CD4-positive, CD25-positive, alpha-beta regulatory T cell (primary cell): ENCODE measurements at regions not wholly inside any gene's neighbourhood (a gene's known extent, or its start where the extent isn't known, plus 50 kb on each side); places are given as distances from the start of the nearest gene placed in this dataset.

ENCODE experiments used
- ATAC-seq, 2 donors: fragments of 150-1000 bp; cut with Tn5 transposase; one replicate each; pipeline ENCODE4 v1.10.0; 2021; ENCODE audit warnings: low read depth in 2 of 2, moderate number of reproducible peaks in 2 of 2, moderate library complexity in 1 of 2
- DNase-seq, 3 donors: peaks; one replicate each; pipeline versions ENCODE4 v3.0.0 to v3.0.0-alpha.2; 2012 to 2022; ENCODE audit warnings: mixed read lengths in 1 of 3
- H3K27ac ChIP-seq: one replicate; pipeline ENCODE4 v1.7.0; 2013; ENCODE audit warnings: mild to moderate bottlenecking, low read length; ENCODE audit not compliant: insufficient read depth, poor library complexity, severe bottlenecking
- H3K27me3 ChIP-seq: one replicate; pipeline ENCODE4 v1.7.0; 2013; ENCODE audit warnings: low read length; ENCODE audit not compliant: control insufficient read depth, insufficient read depth
- H3K36me3 ChIP-seq: one replicate; pipeline ENCODE4 v1.7.0; 2013; ENCODE audit warnings: mild to moderate bottlenecking, low read length, moderate library complexity; ENCODE audit not compliant: control insufficient read depth, insufficient read depth
- H3K4me1 ChIP-seq: 2 replicates; pipeline ENCODE4 v1.7.0; 2013; ENCODE audit warnings: mild to moderate bottlenecking, low read length; ENCODE audit not compliant: insufficient read depth, control insufficient read depth, poor library complexity, severe bottlenecking
- H3K4me3 ChIP-seq: one replicate; pipeline ENCODE4 v1.7.0; 2013; ENCODE audit warnings: low read depth, mild to moderate bottlenecking, low read length, moderate library complexity
- H3K9me3 ChIP-seq, 2 experiments: 1 replicate in 1 of 2; 2 replicates in 1 of 2; pipeline ENCODE4 v1.7.0; 2013; ENCODE audit warnings: low read length in 2 of 2, mild to moderate bottlenecking in 1 of 2, moderate library complexity in 1 of 2; ENCODE audit not compliant: control insufficient read depth in 2 of 2
- H3K27ac Mint-ChIP-seq, 3 donors: one replicate each; pipeline ENCODE4 v1.8.0; 2020 to 2022; ENCODE audit warnings: mild to moderate bottlenecking in 3 of 3, mixed read lengths in 3 of 3, moderate library complexity in 2 of 3
- H3K27me3 Mint-ChIP-seq: one replicate; pipeline ENCODE4 v1.8.0; 2022; ENCODE audit warnings: mild to moderate bottlenecking, mixed read lengths
- H3K36me3 Mint-ChIP-seq: one replicate; pipeline ENCODE4 v1.8.0; 2020; ENCODE audit warnings: mixed read lengths
- H3K4me1 Mint-ChIP-seq, 4 donors: one replicate each; pipeline ENCODE4 v1.8.0; 2020 to 2022; ENCODE audit warnings: mixed read lengths in 4 of 4, mild to moderate bottlenecking in 1 of 4
- H3K4me3 Mint-ChIP-seq, 4 donors: one replicate each; pipeline ENCODE4 v1.8.0; 2020 to 2022; ENCODE audit warnings: mild to moderate bottlenecking in 4 of 4, mixed read lengths in 4 of 4, moderate library complexity in 3 of 4
- H3K9me3 Mint-ChIP-seq, 7 donors: one replicate each; pipeline ENCODE4 v1.8.0; 2020 to 2022; ENCODE audit warnings: mixed read lengths in 7 of 7, mild to moderate bottlenecking in 3 of 7, moderate library complexity in 2 of 7

- peak; percentile 33 to 51 for ATAC-seq
Observed at GRCh38 chr3:18717598-18717997, 292.5 kb upstream of the SATB1 start.

GRCh38 chr3:18716821-18717220, 291.7 kb upstream of the SATB1 start:
- no peaks in the 10 kb centered on the region for H3K27me3 ChIP-seq
- H3K27me3 Mint-ChIP-seq: peaks cover 10% of the 10 kb centered on the region
- H3K4me1 Mint-ChIP-seq: peaks cover 28 to 62% (median 34%) of the 10 kb centered on the region in 4 donors

More at GRCh38 chr3:18717598-18717997, 292.5 kb upstream of the SATB1 start:
- Mint-ChIP-seq H3K27ac (peak overlapping the region in 2 of 3 donors; percentile 56 to 87), H3K4me3 (peak overlapping the region in 1 of 4 donors; percentile 29), H3K4me1 (peaks cover 24 to 56% (median 32%) of the 10 kb centered on the region in 4 donors), H3K27me3 (peaks cover 9% of the 10 kb centered on the region), H3K9me3 (peaks cover 0 to 8% (median 0%) of the 10 kb centered on the region in 7 donors), H3K36me3 (no peaks in the 10 kb centered on the region)
- peak in 1 of 3 donors; percentile 79 for DNase-seq
- H3K27me3 ChIP-seq: no peaks in the 10 kb centered on the region
- no peaks in the 10 kb centered on the region for H3K36me3 ChIP-seq
- H3K9me3 ChIP-seq: no peaks in the 10 kb centered on the region
- no peak overlapping the region for H3K27ac ChIP-seq
- peaks cover 12% of the 10 kb centered on the region for H3K4me1 ChIP-seq
- no peak overlapping the region for H3K4me3 ChIP-seq

GRCh38 chr3:18716101-18716500, 291.0 kb upstream of the SATB1 start:
- Mint-ChIP-seq H3K4me1 (peaks cover 28 to 62% (median 34%) of the 10 kb centered on the region in 4 donors), H3K27ac (peak overlapping the region; percentile 39 to 63 (median 57)), H3K4me3 (peak overlapping the region in 3 of 4 donors; percentile 1 to 36 (median 22)), H3K9me3 (peaks cover 0 to 8% (median 0%) of the 10 kb centered on the region in 7 donors), H3K27me3 (peaks cover 10% of the 10 kb centered on the region), H3K36me3 (no peaks in the 10 kb centered on the region)
- H3K27me3 ChIP-seq: no peaks in the 10 kb centered on the region
- ATAC-seq (no peak), DNase-seq (peak in 1 of 3 donors; percentile 67)
- no peaks in the 10 kb centered on the region for H3K9me3 ChIP-seq
- H3K4me3 ChIP-seq: no peak overlapping the region
- H3K36me3 ChIP-seq: no peaks in the 10 kb centered on the region
- H3K4me1 ChIP-seq: peaks cover 12% of the 10 kb centered on the region
- H3K27ac ChIP-seq: no peak overlapping the region

More at GRCh38 chr3:18716821-18717220, 291.7 kb upstream of the SATB1 start:
- DNase-seq (no peak), ATAC-seq (no peak)
- Histone ChIP-seq H3K4me3 (no peak overlapping the region), H3K27ac (no peak overlapping the region), H3K4me1 (peaks cover 12% of the 10 kb centered on the region), H3K9me3 (no peaks in the 10 kb centered on the region), H3K36me3 (no peaks in the 10 kb centered on the region)
- peak overlapping the region in 2 of 4 donors; percentile 17 to 36 for H3K4me3 Mint-ChIP-seq
- H3K27ac Mint-ChIP-seq: no peak overlapping the region
- no peaks in the 10 kb centered on the region for H3K36me3 Mint-ChIP-seq
- peaks cover 0 to 8% (median 0%) of the 10 kb centered on the region in 7 donors for H3K9me3 Mint-ChIP-seq

- peaks cover 0 to 8% (median 0%) of the 10 kb centered on the region in 7 donors for H3K9me3 Mint-ChIP-seq
- H3K4me1 ChIP-seq: peaks cover 12% of the 10 kb centered on the region
- no peak overlapping the region for H3K27ac ChIP-seq
Observed at GRCh38 chr3:18715208-18715607, 290.1 kb upstream of the SATB1 start.

GRCh38 chr3:18713577-18713951, 288.4 kb upstream of the SATB1 start:
- Histone ChIP-seq H3K4me3 (no peak overlapping the region), H3K27ac (no peak overlapping the region), H3K4me1 (peaks cover 12% of the 10 kb centered on the region), H3K9me3 (no peaks in the 10 kb centered on the region), H3K27me3 (no peaks in the 10 kb centered on the region), H3K36me3 (no peaks in the 10 kb centered on the region)
- DNase-seq (no peak), ATAC-seq (no peak)
- Mint-ChIP-seq H3K27ac (no peak overlapping the region), H3K4me3 (peak overlapping the region in 1 of 4 donors; percentile 43), H3K4me1 (peaks cover 25 to 55% (median 33%) of the 10 kb centered on the region in 4 donors), H3K27me3 (peaks cover 10% of the 10 kb centered on the region), H3K36me3 (no peaks in the 10 kb centered on the region), H3K9me3 (peaks cover 0 to 8% (median 0%) of the 10 kb centered on the region in 7 donors)

More at GRCh38 chr3:18715208-18715607, 290.1 kb upstream of the SATB1 start:
- Mint-ChIP-seq H3K27me3 (peaks cover 10% of the 10 kb centered on the region), H3K27ac (no peak overlapping the region), H3K4me3 (no peak overlapping the region), H3K4me1 (peaks cover 28 to 62% (median 34%) of the 10 kb centered on the region in 4 donors), H3K36me3 (no peaks in the 10 kb centered on the region)
- no peak overlapping the region for H3K4me3 ChIP-seq
- ATAC-seq (no peak), DNase-seq (no peak)
- H3K9me3 ChIP-seq: no peaks in the 10 kb centered on the region
- H3K36me3 ChIP-seq: no peaks in the 10 kb centered on the region
- no peaks in the 10 kb centered on the region for H3K27me3 ChIP-seq

GRCh38 chr3:18712713-18713576, 287.8 kb upstream of the SATB1 start:
- Histone ChIP-seq H3K27ac (no peak overlapping the region), H3K4me1 (peaks cover 12% of the 10 kb centered on the region)

GRCh38 chr3:18704326-18704725, 279.2 kb upstream of the SATB1 start:
- ATAC-seq (no peak), DNase-seq (no peak)
- no peak overlapping the region for H3K4me3 Mint-ChIP-seq
- Histone ChIP-seq H3K4me3 (no peak overlapping the region), H3K4me1 (no peaks in the 10 kb centered on the region), H3K27me3 (no peaks in the 10 kb centered on the region), H3K27ac (no peak overlapping the region), H3K9me3 (peaks cover 0 to 11% of the 10 kb centered on the region in 2 experiments), H3K36me3 (no peaks in the 10 kb centered on the region)
- H3K27ac Mint-ChIP-seq: no peak overlapping the region
- H3K36me3 Mint-ChIP-seq: peaks cover 10% of the 10 kb centered on the region
- H3K9me3 Mint-ChIP-seq: peaks cover 1 to 22% (median 5%) of the 10 kb centered on the region in 7 donors
- H3K27me3 Mint-ChIP-seq: no peaks in the 10 kb centered on the region
- H3K4me1 Mint-ChIP-seq: no peaks in the 10 kb centered on the region

More at GRCh38 chr3:18712713-18713576, 287.8 kb upstream of the SATB1 start:
- Mint-ChIP-seq H3K4me1 (peaks cover 23 to 51% (median 31%) of the 10 kb centered on the region in 4 donors), H3K4me3 (peak overlapping the region in 3 of 4 donors; percentile 42 to 60 (median 43)), H3K27me3 (peaks cover 10% of the 10 kb centered on the region), H3K9me3 (peaks cover 0 to 8% (median 0%) of the 10 kb centered on the region in 7 donors), H3K27ac (peak overlapping the region in 1 of 3 donors; percentile 80), H3K36me3 (no peaks in the 10 kb centered on the region)
- H3K36me3 ChIP-seq: no peaks in the 10 kb centered on the region
- DNase-seq (peak in 1 of 3 donors; percentile 82), ATAC-seq (peak; percentile 56 to 65)
- no peaks in the 10 kb centered on the region for H3K27me3 ChIP-seq
- no peaks in the 10 kb centered on the region for H3K9me3 ChIP-seq
- H3K4me3 ChIP-seq: no peak overlapping the region
